ENCODE measurements at regions not wholly inside any gene's neighbourhood (a gene's known extent, or its start where the extent isn't known, plus 50 kb on each side); places are given as distances from the start of the nearest gene placed in this dataset.
A peak's percentile ranks its signal among the peaks of the same experiment; 100 is the strongest.

DNA sequence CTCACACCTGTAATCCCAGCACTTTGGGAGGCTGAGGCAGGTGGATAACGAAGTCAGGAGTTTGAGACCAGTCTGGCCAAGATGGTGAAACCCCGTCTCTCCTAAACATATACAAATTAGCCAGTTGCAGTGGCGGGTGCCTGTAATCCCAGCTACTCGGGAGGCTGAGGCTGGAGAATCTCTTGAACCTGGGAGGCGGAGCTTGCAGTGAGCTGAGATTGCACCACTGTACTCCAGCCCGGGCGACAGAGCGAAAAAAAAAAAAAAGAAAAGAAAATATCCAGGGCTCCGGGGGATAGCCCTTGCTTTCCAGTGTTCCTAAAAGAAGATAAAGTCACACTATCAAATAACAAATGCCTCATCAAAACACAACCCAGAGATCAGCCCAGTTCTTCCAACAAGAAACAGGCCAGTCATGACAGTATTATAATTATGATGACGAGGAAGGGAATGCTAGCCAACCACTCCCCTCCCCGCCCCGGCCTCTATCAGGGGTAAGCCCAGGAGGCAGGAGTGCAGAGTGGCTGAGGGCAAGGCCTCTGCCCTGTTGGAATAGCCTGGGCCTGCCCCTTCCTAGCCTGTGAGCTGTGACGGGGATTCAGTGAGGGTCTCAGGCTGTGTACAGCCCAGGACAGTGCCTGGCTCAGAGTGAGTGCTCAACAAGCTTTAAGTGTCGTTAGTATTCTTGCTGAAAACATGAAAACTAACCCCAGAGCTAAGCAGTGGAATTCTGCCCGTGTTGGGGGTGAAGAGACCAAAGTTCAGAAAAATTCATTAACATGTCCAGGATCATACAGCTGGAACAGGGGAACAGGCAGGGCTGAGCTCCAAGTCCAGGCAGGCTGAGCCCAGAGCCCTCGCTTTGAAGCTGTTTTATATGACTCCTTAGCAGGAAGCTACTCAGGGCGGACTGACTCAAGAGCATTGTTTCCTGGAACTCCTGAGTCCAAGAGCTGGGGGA is 54.3 kb downstream of the FAM241B start:
- WGBS, 2 donors, result 42 to 43% methylated on average over 17 of the region's 17 CpGs
- ATAC-seq (peak; percentile 65), DNase-seq (peak; percentile 72 to 83 (median 76))
- TF ChIP-seq, protein P1, sequence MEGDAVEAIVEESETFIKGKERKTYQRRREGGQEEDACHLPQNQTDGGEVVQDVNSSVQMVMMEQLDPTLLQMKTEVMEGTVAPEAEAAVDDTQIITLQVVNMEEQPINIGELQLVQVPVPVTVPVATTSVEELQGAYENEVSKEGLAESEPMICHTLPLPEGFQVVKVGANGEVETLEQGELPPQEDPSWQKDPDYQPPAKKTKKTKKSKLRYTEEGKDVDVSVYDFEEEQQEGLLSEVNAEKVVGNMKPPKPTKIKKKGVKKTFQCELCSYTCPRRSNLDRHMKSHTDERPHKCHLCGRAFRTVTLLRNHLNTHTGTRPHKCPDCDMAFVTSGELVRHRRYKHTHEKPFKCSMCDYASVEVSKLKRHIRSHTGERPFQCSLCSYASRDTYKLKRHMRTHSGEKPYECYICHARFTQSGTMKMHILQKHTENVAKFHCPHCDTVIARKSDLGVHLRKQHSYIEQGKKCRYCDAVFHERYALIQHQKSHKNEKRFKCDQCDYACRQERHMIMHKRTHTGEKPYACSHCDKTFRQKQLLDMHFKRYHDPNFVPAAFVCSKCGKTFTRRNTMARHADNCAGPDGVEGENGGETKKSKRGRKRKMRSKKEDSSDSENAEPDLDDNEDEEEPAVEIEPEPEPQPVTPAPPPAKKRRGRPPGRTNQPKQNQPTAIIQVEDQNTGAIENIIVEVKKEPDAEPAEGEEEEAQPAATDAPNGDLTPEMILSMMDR (IDR thresholded peaks at IDR 0.05), result no peak
- peak in 2 of 3 donors; percentile 53 to 55 for TF ChIP-seq POLR2A (IDR thresholded peaks at IDR 0.05)
- Histone ChIP-seq H3K4me1 (peaks cover 46% of the 10 kb centered on the region), H3K9me3 (no peaks in the 10 kb centered on the region), H3K4me3 (no peak overlapping the region), H3K27ac (peak overlapping the region; percentile 85 to 92 (median 88)), H3K27me3 (no peaks in the 10 kb centered on the region), H3K36me3 (replicated peaks in 1 of 2; ENCODE audit: insufficient read depth in 1 of 2, low read depth in 2 of 2) (no peaks in the 10 kb centered on the region)
- intact Hi-C loops (cut with DNase I), result no loop called here

DNA sequence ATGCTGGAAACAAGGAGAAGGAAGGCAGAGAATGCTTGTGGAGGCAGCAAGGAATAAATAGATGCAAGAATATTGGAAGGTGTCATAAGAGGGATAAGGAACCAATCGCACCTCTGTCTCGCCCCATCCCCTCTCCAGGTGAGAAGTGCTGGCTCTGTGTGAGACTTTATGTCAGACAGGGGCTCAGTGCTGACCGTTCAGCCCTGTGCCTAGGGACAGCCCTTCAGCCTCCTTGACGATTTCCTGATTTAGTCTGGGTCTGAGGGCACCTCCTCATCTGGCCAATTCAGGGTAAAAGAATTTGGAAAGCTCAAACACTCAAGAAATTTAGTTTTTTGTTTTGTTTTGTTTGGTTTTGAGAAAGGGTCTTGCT is 54.9 kb downstream of the FAM241B start:
- H3K4me1 ChIP-seq, result peaks cover 46% of the 10 kb centered on the region
- no peak for DNase-seq

DNA sequence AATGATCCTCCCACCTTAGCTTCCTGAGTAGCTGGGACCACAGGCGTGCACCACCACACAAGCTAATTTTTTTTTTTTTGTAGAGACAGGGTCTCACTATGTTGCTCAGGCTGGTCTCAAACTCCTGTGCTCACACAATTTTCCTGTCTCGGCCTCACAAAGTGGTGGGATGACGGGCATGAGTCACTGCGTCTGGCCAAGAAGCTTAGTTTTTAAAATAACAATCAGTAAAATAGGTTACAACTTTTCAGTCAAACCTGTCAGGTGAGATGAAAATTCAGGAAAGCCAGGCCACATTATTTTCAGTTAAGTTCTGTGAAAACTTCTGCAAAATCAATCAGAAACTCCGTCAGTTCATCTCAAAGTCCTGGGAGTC is 55.4 kb downstream of the FAM241B start:
- Histone ChIP-seq H3K4me1 (peaks cover 46% of the 10 kb centered on the region), H3K36me3 (replicated peaks in 1 of 2; ENCODE audit: insufficient read depth in 1 of 2, low read depth in 2 of 2) (no peaks in the 10 kb centered on the region), H3K27ac (peak overlapping the region; percentile 85 to 92 (median 88)), H3K27me3 (no peaks in the 10 kb centered on the region), H3K4me3 (no peak overlapping the region), H3K9me3 (no peaks in the 10 kb centered on the region)
- intact Hi-C loops (cut with DNase I), result no loop called here
- DNase-seq (no peak), ATAC-seq (peak; percentile 10)
- TF ChIP-seq, protein P1 (IDR thresholded peaks at IDR 0.05), result no peak
- TF ChIP-seq POLR2A (IDR thresholded peaks at IDR 0.05), result no peak
- 7 to 24% methylated on average over 5 of the region's 5 CpGs for WGBS, 2 donors

More for the DNA sequence above, 54.9 kb downstream of the FAM241B start:
- intact Hi-C loops (cut with DNase I), result no loop called here
- Histone ChIP-seq H3K36me3 (replicated peaks in 1 of 2; ENCODE audit: insufficient read depth in 1 of 2, low read depth in 2 of 2) (no peaks in the 10 kb centered on the region), H3K27ac (peak overlapping the region; percentile 85 to 92 (median 88)), H3K27me3 (no peaks in the 10 kb centered on the region), H3K9me3 (no peaks in the 10 kb centered on the region), H3K4me3 (no peak overlapping the region)
- 55 to 63% methylated on average over 4 of the region's 4 CpGs for WGBS, 2 donors
- ATAC-seq, result no peak
- TF ChIP-seq POLR2A (IDR thresholded peaks at IDR 0.05), result no peak
- TF ChIP-seq, protein P1 (IDR thresholded peaks at IDR 0.05), result no peak

DNA sequence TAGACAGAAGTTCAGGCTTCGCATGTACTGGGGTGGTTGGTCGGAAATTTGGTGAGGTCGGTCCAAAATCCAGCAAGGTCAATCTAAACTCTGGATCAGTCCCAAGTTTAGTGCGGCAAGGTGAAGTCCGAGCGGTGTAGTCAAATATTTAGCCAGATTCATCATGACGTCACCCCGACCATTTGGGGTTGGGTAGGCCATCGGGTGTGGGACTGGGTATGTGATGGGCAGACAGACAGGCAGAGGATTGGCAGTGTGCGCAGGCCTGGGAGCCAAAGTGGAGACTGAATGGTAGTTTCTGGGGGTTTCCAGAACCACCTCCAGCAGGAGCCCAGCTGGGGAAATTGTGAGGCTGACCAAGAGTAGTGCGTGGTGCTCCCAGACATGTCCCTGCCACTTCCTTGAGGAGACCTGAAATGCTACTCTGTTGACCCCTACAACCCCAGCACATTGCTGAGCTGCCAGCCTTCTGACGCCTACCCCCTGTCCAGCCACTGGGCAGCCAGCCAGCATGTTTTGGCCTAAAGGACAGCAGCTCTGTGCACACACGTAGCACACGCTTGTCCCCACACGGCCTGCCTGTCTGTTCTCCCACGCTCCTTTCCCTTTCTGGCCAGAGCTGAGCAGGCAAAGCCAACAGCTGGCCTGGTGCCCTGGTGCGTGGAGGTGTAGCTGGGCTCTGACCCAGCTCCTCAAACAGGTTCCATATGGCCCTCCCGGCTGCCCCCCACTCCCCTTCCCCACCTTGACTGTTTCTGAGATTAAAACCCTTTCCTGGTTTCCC is 55.9 kb downstream of the FAM241B start:
- no peaks in the 10 kb centered on the region for H3K27me3 ChIP-seq
- DNase-seq, result peak; percentile 91 to 94 (median 92)
- peaks cover 46% of the 10 kb centered on the region for H3K4me1 ChIP-seq
- ATAC-seq, result peak; percentile 83
- TF ChIP-seq POLR2A (IDR thresholded peaks at IDR 0.05), result peak in 1 of 3 donors; percentile 19
- TF ChIP-seq, protein P1 (IDR thresholded peaks at IDR 0.05), result no peak
- H3K36me3 ChIP-seq (replicated peaks in 1 of 2; ENCODE audit: insufficient read depth in 1 of 2, low read depth in 2 of 2), result no peaks in the 10 kb centered on the region
- intact Hi-C loops (cut with DNase I), result no loop called here
- H3K4me3 ChIP-seq, result no peak overlapping the region
- 11 to 15% methylated on average over 13 to 18 of the region's 18 CpGs for WGBS, 2 donors
- no peaks in the 10 kb centered on the region for H3K9me3 ChIP-seq
- H3K27ac ChIP-seq, result peak overlapping the region; percentile 85 to 92 (median 88)
